K562 (cell line): ENCODE measurements at regions not wholly inside any gene's neighbourhood (a gene's known extent, or its start where the extent isn't known, plus 50 kb on each side); places are given as distances from the start of the nearest gene placed in this dataset.

ENCODE experiments used
- ATAC-seq: fragments of 200-7000 bp; cut with Tn5 transposase; 3 replicates; pipeline ENCODE4 v1.9.1; 2020; ENCODE audit warnings: moderate library complexity
- BruUV-seq: library from RNA; stranded (reverse); fragments of 400-500 nt; replicated peaks from 2 replicates; lab custom pipeline; 2021; lab: Mats Ljungman, UMichigan
- CTCF ChIA-PET: fragments of 300-600 bp; formaldehyde crosslinking; extraction: SDS; loops from one replicate; lab custom pipeline; 2021; ENCODE audit warnings: low intra/inter-chr PET ratio; lab: Yijun Ruan, JAX
- POLR2A ChIA-PET: fragments of 300-600, 350-650 bp; sonication (Branson Sonifier 250); formaldehyde crosslinking; extraction: SDS; loops from one replicate; lab custom pipeline; 2021; ENCODE audit warnings: antibody characterized with exemption, inconsistent platforms; lab: Yijun Ruan, JAX
- DNase-seq, 4 experiments: peaks; one replicate each; pipeline versions ENCODE4 v3.0.0 to v3.0.0-alpha.2; 2011 to 2018; ENCODE audit warnings: low spot score in 3 of 4, mixed read lengths in 3 of 4; ENCODE audit errors: extremely low read depth in 1 of 4
- FAIRE-seq: peaks from 2 replicates; lab custom pipeline; 2011; peaks lifted over from hg19 to GRCh38; lab: Jason Lieb, UNC
- H2AFZ ChIP-seq: 2 replicates; pipeline ENCODE4 v1.6.0; 2011; ENCODE audit warnings: low read depth, low read length, control low read depth, inconsistent platforms
- H3K27ac ChIP-seq: fragments of 200-600 bp; 3 replicates; pipeline ENCODE4 v1.8.0; 2011; ENCODE audit warnings: low read depth, mild to moderate bottlenecking, control low read depth, inconsistent platforms, low read length, moderate library complexity, mixed read lengths; ENCODE audit errors: extremely low read depth
- H3K27me3 ChIP-seq, 2 experiments: fragments of 300-600 bp in 1 of 2; 2 replicates in 1 of 2; 3 replicates in 1 of 2; pipeline versions ENCODE4 v1.6.0 to v1.8.0; 2011; ENCODE audit warnings: inconsistent platforms in 2 of 2, low read length in 2 of 2, mild to moderate bottlenecking in 1 of 2, mixed read lengths in 1 of 2, moderate library complexity in 1 of 2; ENCODE audit not compliant: control insufficient read depth in 2 of 2, insufficient read depth in 2 of 2
- H3K36me3 ChIP-seq: fragments of 300-600 bp; 3 replicates; pipeline ENCODE4 v1.8.0; 2011; ENCODE audit warnings: mild to moderate bottlenecking, low read length, inconsistent platforms; ENCODE audit not compliant: control insufficient read depth, insufficient read depth
- H3K4me1 ChIP-seq, 2 experiments: fragments of 200-600 bp in 1 of 2; replicated peaks in 1 of 2; 2 replicates in 1 of 2; 3 replicates in 1 of 2; pipeline versions ENCODE4 v1.5.1 to v1.8.0; 2011; ENCODE audit warnings: inconsistent platforms in 2 of 2, low read length in 2 of 2, mild to moderate bottlenecking in 1 of 2, mixed read lengths in 1 of 2, moderate library complexity in 1 of 2; ENCODE audit not compliant: control insufficient read depth in 2 of 2, insufficient read depth in 2 of 2
- H3K4me2 ChIP-seq: 2 replicates; pipeline ENCODE4 v1.6.1; 2011; ENCODE audit warnings: low read length, control low read depth, inconsistent platforms, mixed read lengths; ENCODE audit not compliant: insufficient read depth
- H3K4me3 ChIP-seq: fragments of 200-600 bp; sonication (generic), shearing (Covaris generic); 2 replicates; pipeline ENCODE4 v1.5.1; 2016; ENCODE audit warnings: control low read depth, inconsistent platforms
- H3K79me2 ChIP-seq: fragments of 200-600 bp; 3 replicates; pipeline ENCODE4 v1.8.0; 2011; ENCODE audit warnings: low read length, inconsistent platforms; ENCODE audit not compliant: control insufficient read depth, insufficient read depth
- H3K9ac ChIP-seq, 2 experiments: 2 replicates each; pipeline versions ENCODE4 v1.6.0 to v1.6.1; 2011; ENCODE audit warnings: low read depth in 2 of 2, low read length in 2 of 2, control low read depth in 1 of 2, inconsistent platforms in 1 of 2, mild to moderate bottlenecking in 1 of 2, mixed read lengths in 1 of 2; ENCODE audit not compliant: insufficient read depth in 1 of 2
- H3K9me1 ChIP-seq: one replicate; pipeline ENCODE4 v1.6.0; 2011; ENCODE audit warnings: inconsistent platforms, mild to moderate bottlenecking, low read length, moderate library complexity; ENCODE audit not compliant: control insufficient read depth, insufficient read depth
- H3K9me3 ChIP-seq: replicated peaks from 2 replicates; pipeline ENCODE4 v1.5.1; 2011; ENCODE audit warnings: low read depth, low read length, inconsistent platforms; ENCODE audit not compliant: control insufficient read depth, insufficient read depth
- H4K20me1 ChIP-seq: replicated peaks from 2 replicates; pipeline ENCODE4 v1.6.1; 2011; ENCODE audit warnings: low read length, inconsistent platforms, mixed read lengths; ENCODE audit not compliant: control insufficient read depth, insufficient read depth
- CREM ChIP-seq: IDR thresholded peaks from 2 replicates; pipeline ENCODE4 v1.6.1; 2014; ENCODE audit warnings: antibody characterized with exemption, low read depth
- MEF2D ChIP-seq: conservative IDR thresholded peaks from 2 replicates; pipeline ENCODE4 v1.6.1; 2016; ENCODE audit warnings: low read depth, missing genetic modification characterization, missing compliant biosample characterization
- NELFE ChIP-seq: IDR thresholded peaks from 2 replicates; pipeline ENCODE4 v1.6.1; 2011; ENCODE audit warnings: mild to moderate bottlenecking; ENCODE audit not compliant: insufficient read depth, insufficient read length
- RBM22 ChIP-seq: fragments of 200-400 bp; formaldehyde crosslinking; IDR thresholded peaks from 2 replicates; pipeline ENCODE4 v1.6.1; 2018; ENCODE audit warnings: low read length, low read depth; ENCODE audit not compliant: poor library complexity, severe bottlenecking
- TEAD1 ChIP-seq, 2 experiments: fragments of 450-650 bp in 1 of 2; sonication (generic) in 1 of 2; formaldehyde crosslinking; IDR thresholded peaks; 2 replicates each; pipeline versions ENCODE4 v1.4.0 to v1.8.0; 2020 to 2022; ENCODE audit warnings: mild to moderate bottlenecking in 2 of 2, missing genetic modification reagents in 1 of 2
- TEAD4 ChIP-seq, 2 experiments: sonication (generic) in 1 of 2; formaldehyde crosslinking in 1 of 2; IDR thresholded peaks; 2 replicates each; pipeline versions ENCODE4 v1.6.1 to v1.8.0; 2012 to 2022; ENCODE audit warnings: borderline replicate concordance in 1 of 2, inconsistent platforms in 1 of 2, low read length in 1 of 2, mild to moderate bottlenecking in 1 of 2, missing genetic modification reagents in 1 of 2
- WGBS: fragments of 100-300 bp; shearing (Covaris generic); methylation state at CpG from one replicate; pipeline ENCODE4 v1.1.6; 2016; ENCODE audit warnings: low coverage, mixed read lengths; ENCODE audit not compliant: insufficient coverage; ENCODE audit errors: missing lambda C conversion rate; 5-methylcytosine and 5-hydroxymethylcytosine counted together
- in situ Hi-C: fragments of 300-500 bp; cut with MboI; formaldehyde crosslinking; loops from 4 replicates; pipeline ENCODE4 v1.15.0; 2018; ENCODE audit warnings: inconsistent platforms, mixed read lengths
- intact Hi-C: fragments of 100-400 bp; cut with micrococcal nuclease; formaldehyde crosslinking; loops from 2 replicates; pipeline ENCODE4 v1.14.2; 2022
- TF ChIP-seq, protein P1 (sequence below), 2 experiments: fragments of 450-650 bp in 1 of 2; sonication (generic) in 1 of 2; formaldehyde crosslinking; conservative IDR thresholded peaks; 2 replicates each; pipeline versions ENCODE4 v1.4.0 to v1.8.1; 2020 to 2022; ENCODE audit warnings: mild to moderate bottlenecking in 1 of 2, missing genetic modification reagents in 1 of 2
- TF ChIP-seq, protein P2 (sequence below), 2 experiments: fragments of 450-650 bp; IDR thresholded peaks; 2 replicates each; pipeline ENCODE4 v1.6.1; 2016

DNA sequence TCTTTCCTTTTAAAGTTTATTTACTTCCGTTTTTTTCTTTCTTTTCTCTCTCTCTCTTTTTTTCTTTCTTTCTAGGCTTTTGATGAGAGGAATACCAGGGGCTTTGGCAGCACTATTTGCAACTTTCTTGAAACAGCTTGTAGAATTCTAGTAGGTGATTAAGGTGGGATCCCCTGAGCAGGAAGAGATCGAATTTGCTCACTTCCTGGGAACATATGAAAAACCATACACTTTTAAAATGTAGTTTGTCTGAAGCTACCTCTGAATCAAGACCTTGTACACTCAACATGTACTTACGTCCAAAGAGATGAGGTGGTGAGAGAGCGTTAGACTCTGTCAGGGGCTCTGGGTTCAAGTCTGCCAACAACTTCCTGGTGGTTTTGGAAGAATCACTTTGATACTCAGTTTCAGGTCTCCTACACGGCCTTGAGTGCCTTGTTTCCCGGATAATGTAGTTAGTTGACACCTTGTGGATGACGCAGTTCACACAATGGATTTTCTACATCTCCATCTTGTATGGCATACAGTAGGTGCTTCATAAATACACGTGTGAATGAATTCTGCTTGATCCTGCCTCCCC lies 229.1 kb downstream of the MYCN start:
- FAIRE-seq = no peak
- H3K27ac ChIP-seq = no peak overlapping the region
- H4K20me1 ChIP-seq = no peaks in the 10 kb centered on the region
- BruUV-seq = no TSS peak
- no peak for TF ChIP-seq TEAD4 (IDR thresholded peaks at IDR 0.05; ENCODE audit: low read length)
- TF ChIP-seq TEAD4 (CRISPR knock-in tag; IDR thresholded peaks at IDR 0.05; ENCODE audit: borderline replicate concordance) = no peak
- TF ChIP-seq, protein P1, sequence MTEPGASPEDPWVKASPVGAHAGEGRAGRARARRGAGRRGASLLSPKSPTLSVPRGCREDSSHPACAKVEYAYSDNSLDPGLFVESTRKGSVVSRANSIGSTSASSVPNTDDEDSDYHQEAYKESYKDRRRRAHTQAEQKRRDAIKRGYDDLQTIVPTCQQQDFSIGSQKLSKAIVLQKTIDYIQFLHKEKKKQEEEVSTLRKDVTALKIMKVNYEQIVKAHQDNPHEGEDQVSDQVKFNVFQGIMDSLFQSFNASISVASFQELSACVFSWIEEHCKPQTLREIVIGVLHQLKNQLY (CRISPR knock-in tag; conservative IDR thresholded peaks at IDR 0.05) = no peak
- TF ChIP-seq, protein P2, sequence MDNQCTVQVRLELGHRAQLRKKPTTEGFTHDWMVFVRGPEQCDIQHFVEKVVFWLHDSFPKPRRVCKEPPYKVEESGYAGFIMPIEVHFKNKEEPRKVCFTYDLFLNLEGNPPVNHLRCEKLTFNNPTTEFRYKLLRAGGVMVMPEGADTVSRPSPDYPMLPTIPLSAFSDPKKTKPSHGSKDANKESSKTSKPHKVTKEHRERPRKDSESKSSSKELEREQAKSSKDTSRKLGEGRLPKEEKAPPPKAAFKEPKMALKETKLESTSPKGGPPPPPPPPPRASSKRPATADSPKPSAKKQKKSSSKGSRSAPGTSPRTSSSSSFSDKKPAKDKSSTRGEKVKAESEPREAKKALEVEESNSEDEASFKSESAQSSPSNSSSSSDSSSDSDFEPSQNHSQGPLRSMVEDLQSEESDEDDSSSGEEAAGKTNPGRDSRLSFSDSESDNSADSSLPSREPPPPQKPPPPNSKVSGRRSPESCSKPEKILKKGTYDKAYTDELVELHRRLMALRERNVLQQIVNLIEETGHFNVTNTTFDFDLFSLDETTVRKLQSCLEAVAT (IDR thresholded peaks at IDR 0.05) = no peak
- no peak for TF ChIP-seq RBM22
- TF ChIP-seq CREM = no peak
- TF ChIP-seq TEAD1 (CRISPR knock-in tag; IDR thresholded peaks at IDR 0.05) = no peak
- no peak for TF ChIP-seq NELFE
- no peak for TF ChIP-seq MEF2D (tag)
- TF ChIP-seq, all 486 proteins: peak for 0
- no peak for ATAC-seq
- ChIA-PET CTCF (no interaction called here), POLR2A (interaction anchor here (0.5 kb wide), 1 partner anchor 231 kb away, joined by 4 read pairs; no protein-coding TSS in a partner anchor)
- no peak overlapping the region for H3K4me3 ChIP-seq
- no peaks in the 10 kb centered on the region for H3K9me1 ChIP-seq
- no peak overlapping the region for H2AFZ ChIP-seq
- no peak for DNase-seq
- intact Hi-C loops (no loop called here), in situ Hi-C loops (no loop called here)
- no peak overlapping the region for H3K9ac ChIP-seq
- H3K27me3 ChIP-seq = peaks cover 9 to 45% of the 10 kb centered on the region in 2 experiments
- H3K4me2 ChIP-seq = no peak overlapping the region
- H3K79me2 ChIP-seq = no peaks in the 10 kb centered on the region
- no peaks in the 10 kb centered on the region; a peak in 1 of 5 replicates for H3K4me1 ChIP-seq
- no peaks in the 10 kb centered on the region for H3K36me3 ChIP-seq
- no peaks in the 10 kb centered on the region for H3K9me3 ChIP-seq
- 3% methylated on average over 7 of the region's 8 CpGs for WGBS
